Activated T-helper 1 cell treated with Interleukin-2 at 50 U/mL for 16 hours (primary cell): ENCODE measurements at regions not wholly inside any gene's neighbourhood (a gene's known extent, or its start where the extent isn't known, plus 50 kb on each side); places are given as distances from the start of the nearest gene placed in this dataset.
"Not testable (repeated sequence)": the region's sequence is repeated elsewhere in the genome, so short reads cannot be mapped to it uniquely, and the experiment has no call there.

Experiments used
- DNase-seq: peaks from one replicate; pipeline ENCODE4 v3.0.0-alpha.2; 2020; ENCODE audit warnings: low read depth

DNA sequence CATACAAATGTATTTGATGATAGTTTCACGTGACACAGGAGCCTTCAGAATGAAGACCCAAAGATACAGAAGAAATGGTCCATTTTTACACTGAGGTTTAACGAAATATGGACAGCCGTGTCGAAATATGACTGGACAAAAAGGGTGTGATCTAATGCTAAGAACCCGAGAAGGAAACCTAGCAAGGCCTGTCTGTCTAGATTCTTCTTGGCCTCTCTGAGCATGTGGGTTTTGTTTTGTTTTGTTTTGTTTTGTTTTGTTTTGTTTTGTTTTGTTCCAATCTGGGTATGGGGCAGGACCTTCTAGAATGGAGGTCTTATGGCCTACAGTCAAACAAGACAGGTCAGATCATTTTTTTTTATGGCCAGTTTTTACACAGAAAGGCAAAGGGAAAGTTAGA, 242.7 kb upstream of the STT3B start:
- DNase-seq: no peak

DNA sequence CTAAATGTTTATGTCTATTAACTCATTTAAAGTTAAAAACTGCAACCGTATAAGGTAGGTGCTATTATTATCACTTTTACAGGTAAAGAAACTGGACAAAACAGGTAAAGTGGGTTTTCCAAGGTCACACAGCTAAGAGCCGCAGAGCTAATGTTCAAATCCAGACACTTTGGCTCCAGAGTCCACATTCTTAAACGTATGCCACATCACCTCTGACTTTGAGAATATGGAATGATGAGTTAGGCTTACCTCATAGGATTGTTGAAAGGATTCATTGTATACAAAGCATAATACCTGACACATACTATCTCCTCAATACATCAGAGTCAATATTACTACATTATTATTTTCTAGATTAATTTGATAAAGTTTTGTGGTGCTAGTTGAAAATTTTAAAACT, 240.9 kb upstream of the STT3B start:
- no peak for DNase-seq

DNA sequence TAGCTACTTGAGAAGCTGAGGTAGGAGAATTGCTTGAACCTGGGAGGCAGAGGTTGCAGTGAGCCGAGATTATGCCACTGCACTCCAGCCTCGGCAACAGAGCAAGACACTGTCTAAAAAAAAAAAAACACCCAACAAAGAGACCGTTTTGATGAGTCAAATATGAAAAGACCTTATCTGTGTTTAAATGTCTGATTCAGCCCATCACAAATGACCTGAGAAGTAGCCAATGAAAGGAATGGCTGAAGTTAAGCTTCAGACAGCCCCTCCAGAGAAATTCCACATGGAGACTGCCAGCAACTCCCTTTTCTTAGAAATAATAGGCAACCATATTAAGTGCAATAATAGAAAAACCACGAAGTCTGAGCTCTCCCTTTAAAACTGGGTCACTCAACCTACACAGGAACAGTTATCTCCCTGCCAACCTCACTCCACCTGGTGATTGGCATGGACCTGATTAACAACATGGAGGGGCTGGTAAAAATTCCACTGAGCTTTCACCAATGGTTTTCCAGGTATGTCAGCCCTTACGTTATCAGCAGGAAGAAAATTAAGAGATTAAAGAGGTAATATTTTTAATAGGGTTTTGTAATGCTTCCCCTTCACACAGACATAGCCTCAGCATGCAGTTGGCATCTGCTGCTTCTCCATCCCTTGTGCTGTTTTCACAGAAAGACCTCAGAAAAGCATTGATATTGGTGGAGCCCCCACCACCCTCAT, 238.1 kb upstream of the STT3B start:
- DNase-seq: no peak

DNA sequence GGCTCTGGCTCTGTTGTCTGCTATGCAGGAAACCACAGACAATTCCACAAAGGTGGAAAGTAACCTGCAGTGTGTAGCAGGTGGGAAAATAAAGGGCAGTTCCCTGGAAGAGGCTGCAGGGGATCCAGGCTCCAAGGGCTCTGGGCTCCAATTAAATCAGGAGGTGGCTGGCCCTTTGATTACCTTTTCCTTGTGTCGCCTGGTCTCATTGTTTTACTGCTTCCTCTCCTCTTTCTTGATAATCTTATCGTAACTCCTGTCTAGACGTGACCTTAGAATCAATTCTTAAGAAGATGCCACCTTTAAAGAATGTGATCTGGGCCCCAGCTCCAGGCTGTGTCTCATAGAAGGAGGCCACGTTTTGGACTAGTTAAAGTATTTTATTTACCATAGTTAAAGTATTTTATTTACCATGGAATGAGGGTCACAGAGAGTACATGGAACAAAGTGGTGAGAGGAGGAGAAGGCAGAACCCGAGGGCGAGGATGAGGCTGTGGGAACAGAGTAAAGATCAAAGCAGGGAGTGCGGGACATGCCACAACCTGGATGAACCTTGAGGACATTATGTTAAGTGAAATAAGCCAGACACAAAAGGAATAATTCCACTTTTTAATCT, 237.5 kb upstream of the STT3B start:
- DNase-seq: no peak

DNA sequence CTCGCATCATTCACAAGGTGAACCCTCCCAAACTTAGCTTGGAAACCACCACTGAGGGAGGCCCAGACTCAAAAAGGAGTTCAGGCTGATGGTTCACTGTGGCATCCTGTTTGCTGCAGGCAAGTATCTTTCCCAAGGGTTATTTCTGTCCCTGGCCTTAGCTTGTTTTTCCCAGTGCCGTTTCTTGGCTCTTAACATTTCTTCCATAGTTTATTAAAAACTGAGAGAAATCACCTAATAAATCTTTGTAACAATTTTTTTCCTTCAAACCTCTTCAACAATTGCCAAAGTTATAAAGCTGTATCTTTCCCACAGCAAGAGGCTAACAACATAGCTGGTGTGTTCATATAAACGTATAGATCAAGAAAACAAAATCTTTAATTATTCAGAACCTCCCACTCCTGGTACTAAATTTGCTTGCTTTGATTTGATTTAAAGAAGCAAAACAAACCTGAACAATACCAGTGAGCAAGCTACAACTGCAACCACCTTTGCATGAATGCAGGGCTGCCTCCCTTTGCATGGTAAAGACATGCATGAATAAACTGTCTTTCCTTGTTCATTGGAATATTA, 234.9 kb upstream of the STT3B start:
- no peak for DNase-seq

DNA sequence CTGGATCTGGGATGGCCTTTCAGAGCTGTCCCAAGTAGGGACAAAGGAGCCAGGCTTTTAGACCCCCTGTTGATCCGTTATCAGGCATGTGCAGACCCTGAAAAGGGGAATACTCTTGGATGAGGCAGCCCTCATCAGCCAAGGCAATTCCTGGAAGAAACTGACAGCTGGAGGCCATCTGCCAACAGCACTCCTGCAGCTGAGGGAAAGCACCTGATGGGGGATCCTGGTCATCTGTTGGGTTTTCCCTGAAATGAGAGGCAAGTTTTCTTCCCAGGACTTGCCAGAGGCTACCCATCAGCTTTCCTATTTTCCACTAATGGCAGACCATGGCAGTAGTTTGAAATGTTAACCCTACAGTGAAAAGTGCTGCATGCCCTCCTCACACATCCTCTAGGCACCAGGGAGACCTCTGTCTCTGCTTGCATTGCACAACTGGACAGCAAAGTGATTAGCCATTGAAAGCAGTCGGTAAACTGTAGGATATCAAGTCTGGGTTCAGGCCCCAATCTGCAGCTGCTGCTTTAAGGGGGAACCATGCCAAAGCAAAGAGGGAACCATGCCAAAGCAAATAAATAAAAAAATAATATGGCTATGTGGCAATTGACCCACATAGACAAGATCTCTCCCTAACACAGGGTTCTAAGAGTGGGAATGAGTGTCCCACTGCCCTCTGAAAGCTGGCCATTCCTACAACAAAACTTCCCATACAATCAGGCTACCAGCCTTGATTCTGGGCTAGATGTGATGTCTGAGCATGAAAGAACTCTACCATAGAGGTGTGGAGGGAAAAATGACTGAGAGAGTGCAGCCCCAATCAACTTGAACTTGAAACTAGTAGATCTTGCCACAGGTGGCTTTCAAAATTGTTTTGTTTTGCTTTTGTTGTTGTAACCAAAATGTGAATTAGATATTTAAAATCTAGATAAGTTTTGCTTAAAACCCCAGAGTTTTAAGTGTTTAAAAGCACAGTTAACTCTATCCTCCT, 232.0 kb upstream of the STT3B start:
- no peak for DNase-seq

DNA sequence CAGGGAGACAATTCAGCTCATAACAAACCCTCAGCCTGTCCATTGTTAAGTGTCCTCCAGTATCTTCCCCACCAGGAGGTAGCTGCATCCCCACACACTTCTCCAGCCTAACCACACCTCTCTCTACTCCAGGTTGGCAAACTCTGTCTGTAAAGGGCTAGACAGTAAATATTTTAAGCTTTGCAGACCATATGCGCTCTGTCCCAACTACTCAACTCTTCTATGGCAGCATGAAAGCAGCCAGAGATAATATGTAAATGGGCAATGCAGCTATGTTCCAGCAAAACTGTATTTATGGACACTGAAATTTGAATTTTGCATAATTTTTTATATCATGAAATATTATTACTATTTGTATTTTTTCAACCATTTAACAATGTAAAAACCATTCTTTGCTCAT, 230.4 kb upstream of the STT3B start:
- no peak for DNase-seq

DNA sequence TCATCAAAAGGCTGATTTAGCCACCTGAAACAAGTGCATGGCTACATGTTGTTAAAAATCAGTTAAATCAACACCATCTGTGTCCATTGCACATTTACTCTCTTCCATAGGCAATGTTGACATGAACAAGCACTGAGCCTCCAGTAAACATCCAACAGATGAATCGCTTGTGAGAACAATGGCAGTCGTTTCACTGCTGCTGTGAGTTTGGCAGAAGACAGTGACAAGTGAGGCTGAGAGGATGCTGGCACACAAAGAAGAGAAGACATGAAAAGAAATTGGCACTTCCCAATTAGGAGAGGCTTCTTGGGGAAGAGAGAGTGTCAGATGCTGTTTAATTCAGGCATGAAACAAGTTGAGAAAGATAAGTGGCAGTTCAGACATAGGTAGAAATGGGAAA, 227.4 kb upstream of the STT3B start:
- no peak for DNase-seq

DNA sequence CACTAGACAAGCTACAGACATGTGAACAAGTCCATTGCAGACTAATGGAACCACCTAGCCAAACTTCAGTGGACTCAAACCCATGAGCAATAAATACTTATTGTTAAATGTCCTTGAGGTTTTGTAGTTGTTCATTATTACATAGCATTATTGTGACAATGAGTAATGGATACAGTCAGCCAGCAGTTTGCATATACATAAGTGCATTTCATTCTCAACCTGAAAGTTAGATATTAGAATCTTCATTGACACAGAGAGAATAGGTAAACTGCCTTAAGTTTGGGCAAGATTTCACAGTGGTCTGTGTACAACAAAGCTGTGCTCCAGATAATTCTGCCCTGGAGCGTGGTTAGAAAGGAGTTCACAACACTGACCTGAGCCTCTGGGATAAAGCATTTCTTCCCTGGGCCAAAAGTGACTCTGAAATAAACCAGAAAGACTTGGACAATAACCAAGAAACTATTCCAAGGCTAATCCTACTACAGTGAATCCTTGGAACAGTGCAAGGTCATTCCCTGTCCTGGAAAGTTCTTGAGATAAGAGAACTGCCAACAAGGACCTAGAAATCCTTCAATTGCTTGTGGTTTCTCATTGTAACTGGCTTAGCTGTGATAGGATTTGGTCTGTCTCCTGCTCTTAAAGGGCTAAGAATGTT, 225.5 kb upstream of the STT3B start:
- DNase-seq: no peak

DNA sequence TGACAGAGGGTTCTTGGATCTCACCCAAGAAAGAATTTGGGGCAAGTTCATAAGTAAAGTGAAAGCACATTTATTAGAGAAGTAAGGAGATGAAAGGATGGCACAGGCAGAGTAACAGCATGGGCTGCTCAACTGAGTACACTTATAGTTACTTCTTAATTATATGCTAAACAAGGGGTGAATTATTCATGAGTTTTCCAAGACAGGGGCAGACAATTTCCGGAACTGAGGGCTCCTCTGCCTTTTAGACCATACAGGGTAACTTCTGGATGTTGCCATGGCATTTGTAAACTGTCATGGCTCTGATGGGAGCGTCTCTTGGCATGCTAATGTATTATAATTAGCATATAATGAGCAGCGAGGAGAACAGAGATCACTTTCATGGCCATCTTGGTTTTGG, 221.2 kb upstream of the STT3B start:
- no peak for DNase-seq

DNA sequence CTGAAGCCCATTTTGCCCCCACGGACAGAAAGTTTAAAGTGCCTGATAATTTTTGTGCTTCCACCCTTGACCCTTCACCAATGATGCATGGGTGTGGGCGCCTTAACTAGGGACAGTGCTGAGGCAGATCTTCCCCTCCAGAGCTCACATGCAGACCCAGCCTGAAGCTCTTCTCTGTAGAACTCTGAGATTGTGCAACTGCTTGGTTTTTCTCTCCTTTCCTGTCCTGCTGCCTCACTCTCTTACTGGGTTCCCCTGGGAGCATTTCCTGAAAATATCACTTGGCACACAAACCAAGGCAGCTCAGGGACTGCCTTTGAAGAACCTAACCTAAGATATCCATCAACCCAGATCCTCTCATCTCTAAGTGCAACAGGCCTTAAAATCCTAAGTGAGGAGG, 220.3 kb upstream of the STT3B start:
- no peak for DNase-seq

DNA sequence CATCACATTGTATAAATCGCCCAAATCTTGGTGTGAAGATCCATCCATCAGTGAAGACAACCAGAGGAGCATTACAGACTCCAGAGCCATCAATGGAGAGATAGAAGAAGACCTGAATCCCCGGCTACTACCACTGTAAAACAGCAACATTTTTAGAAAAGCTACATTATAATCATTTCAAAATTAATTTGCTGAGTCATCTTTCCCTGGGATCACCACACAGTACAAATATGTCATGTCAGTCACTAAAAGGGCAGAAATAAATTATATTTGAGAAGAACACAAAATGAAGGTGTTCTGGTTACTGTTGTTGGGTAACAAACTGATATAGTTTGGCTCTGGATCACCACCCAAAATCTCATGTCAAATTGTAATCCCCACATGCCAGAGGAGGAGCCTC, 218.5 kb upstream of the STT3B start:
- no peak for DNase-seq

DNA sequence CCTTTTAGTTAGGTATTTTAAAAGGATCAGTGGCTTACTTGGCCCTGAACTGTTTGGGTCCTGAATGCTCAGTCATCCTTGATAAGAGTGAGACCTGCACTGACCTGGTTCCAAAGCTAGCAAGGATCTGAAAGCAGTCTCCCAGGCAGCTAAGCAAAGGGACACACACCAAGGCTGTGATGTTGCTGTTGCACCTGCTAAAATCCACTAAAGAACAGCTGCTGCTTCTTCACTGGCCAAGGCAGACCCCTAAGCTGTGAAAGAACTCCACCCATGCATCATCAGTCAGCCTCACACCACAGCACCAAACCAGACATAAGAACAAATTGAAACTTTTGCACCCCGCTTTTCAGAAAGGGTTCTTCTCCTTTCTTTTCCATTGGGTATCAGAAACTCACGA, 213.4 kb upstream of the STT3B start:
- DNase-seq: no peak

DNA sequence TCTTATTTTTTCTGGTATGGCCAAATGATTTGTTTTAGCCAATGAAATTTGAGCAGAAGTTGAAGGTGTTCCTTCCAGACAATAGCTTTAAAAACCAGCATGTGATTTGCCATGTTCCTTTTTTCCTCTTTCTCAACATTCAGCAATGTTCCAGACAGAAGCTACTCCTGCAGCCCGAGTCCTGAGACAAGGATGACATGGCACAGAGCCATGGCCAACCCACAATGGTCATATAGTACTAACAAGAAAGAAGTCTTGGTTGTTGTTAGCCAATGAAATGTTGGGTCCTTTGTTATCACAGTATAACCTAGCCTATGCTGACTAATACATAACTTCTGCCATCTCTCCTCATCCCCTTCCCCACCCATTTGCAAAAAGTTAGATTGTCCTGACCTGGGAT, 211.1 kb upstream of the STT3B start:
- DNase-seq: no peak

DNA sequence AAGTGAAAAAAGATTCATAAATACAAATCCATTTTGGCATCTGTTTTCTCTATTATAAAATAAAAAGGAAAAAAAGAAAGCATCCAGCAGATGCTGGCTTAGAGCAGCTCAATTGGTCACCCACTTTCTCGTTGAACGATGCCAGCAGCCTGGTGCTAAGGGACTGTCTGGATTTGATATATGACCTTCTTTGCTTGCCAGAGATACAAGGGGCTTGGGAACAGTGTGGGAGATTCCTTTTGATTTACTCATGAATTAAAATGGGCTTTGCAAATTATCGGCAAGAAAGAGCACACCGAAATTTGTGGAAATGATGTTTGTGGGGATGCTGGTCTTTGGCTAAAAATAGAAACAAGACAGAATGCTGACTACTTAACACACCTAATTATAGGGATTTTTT, 210.3 kb upstream of the STT3B start:
- no peak for DNase-seq

DNA sequence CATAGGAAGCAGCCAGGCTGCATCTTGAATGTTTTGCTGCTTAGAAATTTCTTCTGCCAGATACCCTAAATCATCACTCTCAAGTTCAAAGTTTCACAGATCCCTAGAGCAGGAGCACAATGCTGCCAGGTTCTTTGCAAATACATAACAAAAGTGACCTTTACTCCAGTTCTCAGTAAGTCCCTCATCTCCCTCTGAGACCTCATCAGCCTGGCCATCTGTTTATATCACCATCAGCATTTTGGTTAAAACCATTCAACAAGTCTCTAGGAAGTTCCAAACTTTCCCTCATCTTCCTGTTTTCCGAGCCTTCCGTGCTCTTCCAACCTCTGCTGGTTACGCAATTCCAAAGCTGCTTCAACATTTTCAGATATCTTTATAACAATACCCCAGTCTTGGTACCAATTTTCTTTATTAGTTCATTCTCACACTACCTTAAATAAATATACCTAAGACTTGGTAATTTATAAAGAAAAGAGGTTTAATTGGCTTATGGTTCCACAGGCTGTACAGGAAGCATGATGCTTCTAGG, 204.8 kb upstream of the STT3B start:
- DNase-seq: not testable (repeated sequence)

DNA sequence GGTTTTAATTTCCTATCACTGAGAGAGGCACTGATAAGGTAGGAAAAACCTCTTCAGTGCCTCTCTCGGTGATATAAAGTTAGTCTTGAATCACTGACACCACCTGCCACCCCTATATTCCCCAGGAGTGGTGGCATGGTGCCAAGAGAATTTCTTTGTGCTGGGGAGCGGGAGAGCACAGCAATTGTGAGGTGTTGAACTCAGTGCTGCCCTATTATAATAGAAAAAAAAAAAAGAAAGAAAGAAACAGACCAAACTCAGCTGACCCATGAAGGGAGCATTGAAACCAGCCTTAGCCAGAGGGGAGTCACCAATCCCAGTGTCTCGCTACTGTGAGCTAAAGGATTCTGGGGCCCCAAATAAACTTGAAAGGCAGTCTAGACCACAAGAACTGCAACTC, 201.4 kb upstream of the STT3B start:
- no peak for DNase-seq

DNA sequence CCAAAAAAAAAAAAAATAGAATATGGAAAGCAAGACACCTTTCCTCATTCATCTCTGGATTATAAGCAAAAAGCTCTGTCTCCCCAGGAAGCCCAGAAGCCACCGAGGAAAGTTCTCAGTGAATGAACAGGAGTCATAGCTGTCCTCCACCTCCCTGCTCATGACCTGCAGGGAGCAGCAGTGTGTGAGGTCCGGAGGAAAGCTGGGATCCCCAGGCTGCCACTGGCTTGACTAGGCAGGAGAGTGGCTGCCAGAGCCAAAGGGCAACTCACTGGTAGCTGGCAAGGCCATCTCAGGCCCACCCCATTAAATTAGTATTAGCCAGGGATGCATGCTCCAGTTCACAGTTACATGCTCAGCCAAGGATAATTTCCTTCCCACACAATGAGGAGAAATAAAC, 191.6 kb upstream of the STT3B start:
- no peak for DNase-seq

DNA sequence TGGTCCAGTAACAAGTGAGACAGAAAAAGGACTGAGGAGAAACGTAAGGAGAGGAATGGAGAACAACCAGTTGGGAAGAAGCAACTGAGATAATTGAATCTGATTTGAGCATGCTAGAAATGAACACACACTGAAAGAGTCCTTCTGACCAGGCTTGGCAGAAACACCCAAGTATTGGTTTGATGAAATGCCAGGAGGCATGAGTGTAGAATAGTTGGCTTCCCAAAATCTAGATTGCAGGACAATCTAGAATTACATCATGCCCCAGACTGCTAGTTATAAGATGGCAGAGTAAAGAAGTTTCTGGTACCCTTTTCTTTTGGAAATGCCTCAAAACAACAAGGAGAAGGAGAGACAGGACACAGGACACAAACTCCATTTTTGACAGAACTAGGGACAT, 189.7 kb upstream of the STT3B start:
- DNase-seq: no peak

DNA sequence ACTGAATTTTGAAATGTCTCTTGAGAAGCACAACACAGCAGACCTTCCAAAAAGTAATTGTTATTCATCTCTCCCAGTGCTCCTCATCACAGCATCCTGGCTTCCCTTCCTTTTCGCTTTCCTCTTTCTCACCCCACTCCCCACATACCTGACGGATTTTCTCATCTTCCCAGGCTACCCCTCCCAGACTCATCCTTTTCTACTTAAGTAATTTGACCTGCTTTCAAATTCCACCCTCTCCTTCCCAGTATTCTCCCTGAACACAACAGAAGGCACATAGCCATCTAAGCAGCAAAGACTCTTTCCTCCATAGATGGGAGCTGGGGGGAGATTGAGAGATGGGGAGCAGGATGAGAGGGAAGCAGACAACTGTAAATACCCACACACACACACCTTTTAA, 187.1 kb upstream of the STT3B start:
- DNase-seq: no peak

DNA sequence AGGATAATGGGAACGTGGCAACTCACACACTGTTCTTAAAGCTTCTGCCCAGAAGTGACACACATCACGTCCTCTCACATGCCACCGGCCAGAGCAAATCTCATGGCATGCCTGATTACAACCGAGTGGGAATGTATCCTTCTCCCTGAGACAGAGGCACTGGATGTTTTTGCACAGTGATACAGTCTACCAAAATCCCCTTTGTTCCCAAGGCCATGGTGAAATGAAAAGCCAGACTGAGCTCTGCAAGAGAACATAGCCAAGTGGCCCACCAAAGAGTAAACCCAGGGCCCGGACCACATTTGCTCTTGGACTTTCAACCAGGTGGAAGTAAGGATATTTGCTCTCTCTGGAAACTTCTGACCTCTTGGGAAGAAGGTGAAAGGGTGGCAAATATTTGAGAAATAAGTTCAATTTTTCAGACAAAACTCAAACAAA, 186.2 kb upstream of the STT3B start:
- DNase-seq: no peak
